Daoy (cell line): ENCODE measurements at regions not wholly inside any gene's neighbourhood (a gene's known extent, or its start where the extent isn't known, plus 50 kb on each side); places are given as distances from the start of the nearest gene placed in this dataset.
"Not testable (repeated sequence)": the region's sequence is repeated elsewhere in the genome, so short reads cannot be mapped to it uniquely, and the experiment has no call there.

Source experiments
- DNase-seq: peaks from one replicate; pipeline ENCODE4 v3.0.0-alpha.2; 2015; ENCODE audit warnings: low read depth

DNA sequence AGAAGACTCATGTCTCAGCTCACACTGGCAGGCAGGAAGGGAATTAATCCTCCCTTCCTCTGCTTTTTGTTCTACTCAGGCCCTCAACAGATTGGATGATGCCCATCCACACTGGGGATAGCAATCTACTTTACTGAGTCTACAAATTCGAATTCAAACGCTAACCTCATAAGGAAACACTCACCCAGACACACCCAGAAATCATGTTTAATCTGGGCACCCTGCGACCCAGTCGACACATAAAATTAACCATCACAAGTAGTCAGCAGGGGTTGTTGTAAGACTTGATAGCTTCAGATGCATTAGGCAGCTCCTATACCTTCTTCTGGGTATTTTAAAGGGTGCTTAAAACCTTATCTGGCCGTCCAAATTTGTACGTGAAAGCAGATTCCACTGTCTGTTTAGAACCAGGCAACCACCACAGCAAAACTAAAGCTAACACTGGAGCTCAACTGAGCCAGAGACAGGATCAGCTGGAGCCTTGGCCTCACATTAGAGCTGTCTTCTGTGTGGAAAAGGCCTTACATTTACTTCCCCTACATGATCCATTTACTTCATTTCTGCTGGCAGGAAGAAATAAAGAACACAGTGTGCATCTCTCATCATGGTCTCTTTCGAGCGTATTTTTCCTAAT lies 407.3 kb upstream of the PPP2R3A start:
- DNase-seq = no peak

DNA sequence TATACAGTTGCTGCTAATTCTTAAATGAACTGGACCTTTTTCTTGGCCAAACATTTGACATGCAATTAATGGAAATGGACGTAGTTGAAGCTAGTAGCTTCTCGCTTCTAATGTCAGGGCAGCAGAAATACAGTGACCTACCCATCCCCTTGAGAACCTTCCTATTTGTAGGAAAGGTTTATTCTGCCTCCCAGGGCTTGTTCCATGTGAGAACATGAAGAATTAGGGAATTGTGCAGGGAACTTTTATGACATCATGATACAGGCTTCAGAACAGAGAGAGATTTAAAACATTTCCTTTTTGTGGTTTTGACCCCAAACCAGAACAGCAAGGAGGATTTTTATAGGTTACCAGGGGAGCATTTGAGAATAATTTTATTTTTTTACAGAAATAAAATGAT lies 406.6 kb upstream of the PPP2R3A start:
- DNase-seq = no peak

DNA sequence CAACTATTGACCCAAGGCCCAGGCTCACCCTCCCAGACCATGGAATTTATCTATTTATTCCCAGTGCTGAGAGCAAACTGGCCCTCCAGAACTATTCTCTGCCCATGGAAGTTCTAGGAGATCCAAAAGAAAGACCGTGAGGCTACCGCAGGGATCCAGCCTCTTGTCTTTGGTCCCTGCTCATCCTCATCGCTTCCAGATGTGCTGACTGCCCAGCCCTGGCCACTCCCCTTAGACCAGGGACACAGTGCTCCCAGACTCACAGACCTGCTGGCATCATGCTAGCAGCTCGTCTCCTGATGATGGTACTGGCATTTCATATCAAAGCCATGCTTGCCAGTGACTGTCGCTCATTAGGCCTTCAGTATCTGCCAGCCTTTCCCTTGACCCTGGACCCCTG lies 405.7 kb upstream of the PPP2R3A start:
- no peak for DNase-seq

DNA sequence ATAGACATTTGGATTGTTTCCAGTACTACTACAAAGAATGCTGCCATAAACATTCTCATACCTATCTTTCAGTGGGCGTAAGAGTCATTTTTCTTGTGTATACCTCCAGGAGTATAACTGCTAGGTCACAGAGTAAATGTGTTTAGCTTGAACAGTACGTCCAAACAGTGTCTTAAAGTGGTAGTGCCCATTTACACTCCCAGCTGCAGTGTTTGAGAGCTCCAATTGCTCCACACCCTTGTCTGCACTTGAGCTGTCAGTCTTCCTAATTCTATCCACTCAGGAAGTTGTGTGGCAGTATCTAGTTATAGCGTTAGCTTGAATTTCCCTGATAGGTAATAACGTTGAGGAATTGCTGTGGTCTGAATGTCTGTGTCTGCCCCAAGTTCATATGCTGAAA lies 404.7 kb upstream of the PPP2R3A start:
- DNase-seq = no peak

DNA sequence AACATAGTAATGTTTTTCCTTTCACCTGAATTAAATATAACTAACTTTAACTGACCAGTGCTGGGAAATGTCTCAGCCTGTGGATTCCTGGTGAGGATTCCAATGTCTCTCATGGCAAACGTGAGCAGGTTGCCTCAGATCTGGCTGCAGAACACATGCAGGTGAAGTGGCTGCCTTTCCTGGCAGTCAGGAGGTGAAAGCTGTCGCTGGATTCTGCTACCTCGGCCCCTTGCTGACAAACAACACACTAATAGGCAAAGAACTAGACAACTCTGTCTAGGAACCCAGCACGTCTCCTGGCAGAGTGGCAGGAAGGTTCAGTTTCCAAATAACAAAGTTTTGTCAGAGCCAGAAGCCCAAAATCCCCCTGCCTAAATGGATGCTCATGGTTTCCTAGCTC lies 400.8 kb upstream of the PPP2R3A start:
- no peak for DNase-seq

DNA sequence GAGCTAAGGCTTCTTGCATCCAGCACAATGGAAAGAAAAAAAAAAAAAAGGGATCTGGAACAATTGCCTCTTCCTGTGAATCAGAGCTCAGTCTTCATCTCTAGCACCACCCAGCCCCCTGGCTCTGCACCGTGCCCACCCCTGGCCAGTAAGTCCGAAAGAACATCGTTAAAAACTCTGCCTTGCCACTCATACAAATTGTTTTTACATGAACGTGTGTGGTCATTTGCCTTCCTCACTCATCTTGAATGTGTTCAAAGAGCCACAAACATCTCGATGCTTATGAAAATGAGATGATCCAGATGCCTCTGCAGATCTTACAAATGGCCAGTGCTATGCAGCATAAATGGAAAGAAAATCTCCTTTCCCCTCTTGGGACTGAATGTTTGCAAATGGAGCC lies 400.0 kb upstream of the PPP2R3A start:
- DNase-seq = no peak

DNA sequence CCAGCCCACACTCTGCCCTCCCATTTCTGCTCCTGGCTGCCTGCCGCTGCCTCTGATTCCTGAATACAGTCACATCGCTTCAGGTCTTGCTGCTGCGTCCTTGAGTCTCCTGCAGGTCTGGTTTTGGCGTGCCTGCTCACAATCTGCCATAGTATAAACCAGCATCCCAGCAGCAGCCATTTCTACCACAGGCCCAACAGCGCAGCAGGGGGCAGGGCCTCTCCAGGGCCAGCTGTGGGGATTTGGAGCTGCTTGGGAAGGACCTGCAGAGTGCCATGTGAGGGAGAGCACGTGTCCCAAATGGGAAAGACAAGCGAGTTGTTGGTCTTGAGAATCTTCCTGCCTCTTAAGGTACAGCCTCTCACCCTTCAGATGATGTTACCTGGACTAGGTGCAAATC lies 398.3 kb upstream of the PPP2R3A start:
- no peak for DNase-seq

DNA sequence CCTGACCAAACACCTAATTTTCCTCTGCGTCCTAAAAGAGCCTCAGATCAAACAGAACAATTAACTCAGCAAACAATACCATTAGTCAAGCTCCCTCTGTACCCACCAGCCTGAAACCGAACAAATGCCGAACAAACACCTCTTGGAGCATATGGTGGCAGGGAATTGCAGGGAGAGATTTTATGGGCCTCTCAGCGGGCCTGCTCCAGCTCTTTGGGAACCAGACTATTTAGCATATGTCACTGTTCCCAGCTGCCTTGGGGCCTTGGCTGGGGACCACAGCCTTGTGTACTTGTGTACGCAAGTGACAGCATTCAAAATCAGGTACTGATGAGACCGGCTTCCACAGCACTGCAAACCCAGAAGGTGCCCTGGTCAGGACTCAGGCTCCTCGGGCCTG lies 388.8 kb upstream of the PPP2R3A start:
- DNase-seq = no peak

DNA sequence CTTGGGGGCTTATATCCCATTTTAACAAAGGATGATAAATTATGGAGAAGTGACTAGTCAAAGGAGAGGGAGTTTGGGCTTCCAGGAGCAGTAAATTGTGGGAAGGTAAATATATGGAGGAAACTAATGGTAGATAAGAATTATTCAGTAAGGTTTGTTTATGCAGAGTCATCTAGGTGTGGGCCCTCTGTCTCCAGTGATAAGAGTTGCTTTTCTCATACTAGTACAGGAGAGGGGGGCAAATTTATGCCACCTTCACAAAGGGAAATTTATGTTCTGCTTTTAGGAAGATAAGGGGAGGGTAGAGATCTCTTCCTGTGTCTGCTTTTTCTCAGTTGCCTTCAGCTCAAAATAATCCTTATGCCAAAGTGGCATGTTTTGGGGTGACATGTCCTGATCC lies 383.7 kb upstream of the PPP2R3A start:
- DNase-seq = no peak

DNA sequence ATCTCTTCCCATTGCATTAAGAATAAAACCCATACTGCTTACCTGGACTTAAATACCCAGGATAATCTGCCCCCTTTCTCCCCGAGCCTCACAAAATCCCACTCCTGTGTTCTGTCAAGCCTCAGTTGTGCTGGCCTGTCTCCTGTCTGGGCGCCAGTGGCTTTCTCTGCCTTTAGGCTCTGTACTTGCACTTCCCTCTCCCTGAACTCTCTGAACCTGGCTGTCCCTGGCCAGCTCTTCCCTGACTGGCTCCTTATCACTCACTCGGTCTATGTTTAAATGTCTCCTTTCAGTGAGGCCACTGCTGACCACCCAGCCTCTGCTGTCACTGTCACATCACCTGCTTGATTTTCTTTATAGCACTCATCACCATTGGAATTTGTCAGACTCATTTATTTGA lies 382.7 kb upstream of the PPP2R3A start:
- no peak for DNase-seq

DNA sequence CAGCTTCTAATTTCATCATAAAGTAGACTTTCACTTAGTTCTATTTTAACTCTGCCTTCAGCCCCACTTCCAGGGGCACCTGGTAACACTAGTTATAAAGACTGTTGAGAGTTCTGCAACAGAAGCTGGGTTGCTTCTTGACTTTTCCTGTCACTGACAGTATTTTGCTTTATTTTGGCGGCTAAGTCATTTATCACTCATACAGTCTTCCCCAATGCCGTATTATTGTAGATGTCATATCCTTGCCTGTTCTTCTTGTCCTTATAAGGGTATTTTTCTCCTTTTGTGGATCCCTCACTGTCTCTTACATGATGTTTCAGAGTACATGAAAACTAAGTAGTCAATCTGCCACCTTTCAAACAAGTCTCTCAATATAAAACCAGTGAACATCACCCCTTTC lies 369.0 kb upstream of the PPP2R3A start:
- DNase-seq = no peak

DNA sequence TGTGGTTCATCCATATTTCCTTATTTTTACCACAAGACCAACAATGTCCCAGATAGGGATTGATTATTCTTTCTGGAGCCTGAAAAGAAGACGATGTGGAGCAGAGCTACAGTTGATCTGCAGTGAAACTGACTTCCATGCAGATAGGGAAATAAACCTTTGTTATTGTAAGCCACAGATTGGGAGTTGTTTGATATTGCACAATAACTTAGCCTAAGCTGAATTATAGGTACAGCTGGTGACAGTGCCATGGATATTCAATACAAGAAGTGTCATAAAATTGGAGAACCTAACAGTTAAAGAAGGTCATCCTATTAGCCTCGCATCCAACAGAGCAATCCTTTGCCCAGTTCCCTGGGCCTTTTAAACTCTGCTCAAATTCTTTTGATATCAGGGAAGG lies 367.7 kb upstream of the PPP2R3A start:
- DNase-seq = no peak

DNA sequence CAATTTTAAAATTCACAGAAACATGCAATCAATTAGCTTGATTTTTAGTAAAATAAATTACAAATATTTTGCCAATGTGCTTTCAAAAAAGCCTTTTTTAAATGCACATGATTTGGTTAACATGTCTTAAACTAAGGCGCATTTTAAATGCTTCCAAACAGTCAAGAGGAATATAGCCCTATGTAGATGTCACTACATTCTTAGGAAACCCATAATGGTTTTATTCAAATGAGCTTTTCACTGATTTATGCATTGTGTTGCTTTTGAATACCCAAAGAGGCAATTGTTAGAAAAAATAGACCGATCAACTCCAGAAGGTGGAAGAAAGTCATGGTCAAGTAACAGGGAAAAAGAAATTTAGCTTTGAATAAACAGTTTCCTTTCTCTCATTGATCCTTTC lies 366.9 kb upstream of the PPP2R3A start:
- no peak for DNase-seq

DNA sequence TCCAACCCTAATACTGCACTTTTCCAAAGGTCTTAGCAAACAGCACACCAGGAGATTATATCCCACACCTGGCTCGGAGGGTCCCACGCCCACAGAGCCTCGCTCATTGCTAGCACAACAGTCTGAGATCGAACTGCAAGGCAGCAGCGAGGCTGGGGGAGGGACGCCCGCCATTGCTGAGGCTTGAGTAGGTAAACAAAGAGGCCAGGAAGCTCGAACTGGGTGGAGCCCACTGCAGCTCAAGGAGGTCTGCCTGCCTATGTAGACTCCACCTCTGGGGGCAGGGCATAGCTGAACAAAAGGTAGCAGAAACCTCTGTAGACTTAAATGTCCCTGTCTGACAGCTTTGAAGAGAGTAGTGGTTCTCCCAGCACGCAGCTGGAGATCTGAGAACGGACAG lies 361.0 kb upstream of the PPP2R3A start:
- DNase-seq = not testable (repeated sequence)

DNA sequence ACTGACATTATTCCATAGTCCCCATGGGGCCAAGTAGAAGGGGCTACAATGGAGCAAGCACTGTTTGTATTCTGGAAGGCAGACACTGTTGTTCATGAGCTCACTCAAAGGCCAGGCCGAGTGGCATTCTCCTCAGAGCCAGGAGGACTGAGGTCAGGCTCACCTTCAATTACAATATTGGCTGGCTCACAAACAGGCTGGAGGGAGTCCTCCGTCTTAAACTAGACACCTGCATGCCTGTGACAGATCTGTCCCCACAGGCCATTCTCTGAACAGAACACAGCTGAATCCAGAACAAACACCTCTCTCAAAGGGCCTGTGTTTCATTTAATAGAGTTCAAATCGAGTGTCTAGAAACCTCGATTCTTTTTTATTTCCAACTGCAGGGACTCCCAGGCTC lies 347.4 kb upstream of the PPP2R3A start:
- DNase-seq = no peak

DNA sequence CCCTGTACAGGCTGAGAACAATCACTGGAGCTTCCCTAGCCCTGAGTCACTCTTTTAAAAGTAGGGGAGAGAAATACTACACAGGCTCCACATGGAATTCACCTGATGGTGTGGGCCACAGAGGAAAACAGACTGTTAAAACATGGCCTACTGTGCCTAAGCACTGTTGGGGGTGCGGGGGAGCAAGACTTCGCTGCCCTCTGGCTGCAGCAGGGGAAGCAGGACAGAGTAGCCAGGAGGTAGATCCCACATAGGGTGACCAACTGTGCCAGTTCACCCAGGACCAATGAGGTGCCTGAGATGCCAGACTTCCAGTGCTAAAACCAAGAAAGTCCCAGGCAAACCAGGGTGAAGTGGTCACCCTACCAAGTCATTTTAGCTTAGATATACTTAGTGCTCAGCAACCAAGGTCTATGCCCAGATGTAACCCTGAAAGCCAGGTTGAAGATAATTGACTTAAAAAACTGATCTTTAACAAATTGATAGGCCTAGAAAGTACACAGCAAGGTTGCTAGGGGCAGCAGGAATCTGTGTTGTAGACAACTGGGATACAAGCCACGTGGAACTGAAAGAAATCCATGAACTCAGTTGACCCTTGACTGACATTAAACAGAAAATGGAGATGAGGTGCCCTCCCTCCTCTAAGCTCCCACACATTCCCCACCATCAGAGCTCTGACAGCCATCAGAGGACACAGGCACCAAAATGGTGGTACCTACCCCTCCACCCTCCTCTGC lies 344.2 kb upstream of the PPP2R3A start:
- DNase-seq = no peak

DNA sequence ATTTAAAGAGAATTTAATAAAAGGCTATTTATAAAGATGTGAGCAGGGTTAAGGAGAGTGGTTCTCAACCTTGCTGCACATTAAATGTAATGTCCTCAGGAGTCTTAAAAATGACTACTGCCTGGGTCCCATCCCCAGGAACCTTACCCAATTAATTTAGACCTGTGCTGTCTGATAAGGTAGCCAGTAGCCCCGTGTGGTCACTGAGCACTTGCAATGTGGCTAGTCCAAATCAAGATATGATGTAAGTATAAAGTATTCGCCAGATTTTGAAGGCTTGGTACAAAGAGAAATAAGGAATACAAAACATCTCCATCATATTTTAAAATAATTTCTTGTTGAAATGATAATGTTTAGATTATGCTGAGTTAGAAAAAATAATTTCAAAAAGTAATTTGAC lies 343.3 kb upstream of the PPP2R3A start:
- no peak for DNase-seq

DNA sequence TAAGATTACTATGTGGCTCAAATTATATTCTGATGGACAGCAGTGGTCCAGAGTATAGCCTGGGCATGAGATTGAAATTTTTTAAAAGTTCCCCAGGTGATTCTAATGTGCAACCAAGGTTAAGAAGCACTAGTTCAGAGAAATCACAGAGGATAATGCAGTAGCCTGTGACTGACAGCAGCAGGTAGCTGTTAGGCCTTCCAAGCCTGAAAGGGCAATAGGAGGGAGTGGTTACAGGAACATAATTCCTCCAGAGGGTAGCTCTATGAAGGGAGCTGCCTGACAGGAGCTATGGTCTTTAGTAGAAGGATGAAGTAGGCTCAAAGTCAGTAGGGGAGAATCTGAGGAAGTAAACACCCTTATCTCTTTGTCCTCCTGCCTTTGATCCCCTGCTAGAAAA lies 342.9 kb upstream of the PPP2R3A start:
- DNase-seq = no peak

DNA sequence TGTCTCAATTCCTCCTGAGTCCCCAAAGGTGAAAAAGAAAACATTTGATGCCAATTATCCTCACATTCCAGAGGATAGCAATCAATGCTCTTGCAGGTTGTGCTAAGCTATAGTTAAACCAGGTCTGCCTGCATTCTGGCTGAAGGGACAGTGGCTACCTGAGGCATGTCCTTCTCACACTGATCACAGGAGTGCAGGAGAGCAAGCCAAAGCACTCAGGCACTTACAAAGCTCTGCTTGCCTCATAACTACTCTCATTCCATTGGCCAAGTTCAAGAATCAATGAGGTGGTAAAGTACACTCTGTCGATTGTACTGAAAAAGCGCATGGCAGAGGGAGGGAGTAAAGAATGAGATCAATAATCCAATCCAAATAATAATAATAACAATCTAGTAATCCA lies 342.0 kb upstream of the PPP2R3A start:
- no peak for DNase-seq

DNA sequence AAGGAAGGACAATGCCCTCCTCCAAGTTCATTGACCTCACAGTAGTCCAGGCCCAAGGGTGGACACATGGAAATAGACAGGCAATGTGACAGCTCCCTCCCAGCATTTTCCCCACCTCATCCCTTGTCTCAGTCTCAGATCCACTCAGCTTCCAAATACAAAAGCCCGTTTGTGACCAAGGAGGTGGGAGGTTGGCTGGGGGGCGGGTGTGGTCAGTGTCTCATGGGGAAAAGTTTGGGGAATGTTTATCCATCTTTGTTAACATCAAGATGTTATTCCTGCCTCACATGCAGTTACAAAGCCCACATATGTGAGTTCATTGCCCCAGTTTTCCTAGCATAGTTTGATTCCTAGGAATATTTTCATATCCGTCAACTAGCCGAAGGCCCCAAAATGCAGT lies 338.5 kb upstream of the PPP2R3A start:
- DNase-seq = no peak

DNA sequence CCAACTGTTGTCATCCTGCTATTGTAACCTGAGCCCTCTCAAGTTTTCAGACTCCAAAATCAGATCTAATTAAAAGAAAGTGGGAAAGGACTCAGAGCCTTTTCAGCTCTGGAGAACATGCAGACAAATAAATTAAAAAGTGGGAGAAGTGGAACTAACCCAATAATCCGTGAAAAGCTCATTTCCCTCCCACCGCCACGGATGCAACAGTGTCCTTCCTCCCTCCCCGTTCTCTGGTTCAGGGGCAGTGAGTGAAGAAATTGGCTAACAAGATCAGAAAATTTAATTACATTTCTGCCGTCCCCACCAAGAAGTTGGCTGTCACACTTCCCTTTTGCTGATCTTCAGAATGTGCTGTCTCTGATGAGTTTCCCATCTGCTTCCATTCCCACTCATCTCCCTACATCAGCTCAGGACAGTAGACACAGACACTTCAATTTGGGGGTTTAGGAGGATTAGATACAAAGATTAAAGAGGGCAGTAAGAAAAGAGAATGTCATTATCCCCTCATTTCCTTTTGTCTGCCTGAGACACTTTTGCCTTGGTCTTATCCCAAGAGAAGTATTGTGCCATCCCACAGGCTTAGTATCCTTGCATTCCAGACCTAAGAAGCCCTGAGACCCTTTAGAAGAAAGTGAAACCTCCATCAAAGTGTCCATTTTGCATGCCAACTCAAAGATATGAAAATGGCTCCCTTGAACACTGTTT lies 335.7 kb upstream of the PPP2R3A start:
- no peak for DNase-seq

DNA sequence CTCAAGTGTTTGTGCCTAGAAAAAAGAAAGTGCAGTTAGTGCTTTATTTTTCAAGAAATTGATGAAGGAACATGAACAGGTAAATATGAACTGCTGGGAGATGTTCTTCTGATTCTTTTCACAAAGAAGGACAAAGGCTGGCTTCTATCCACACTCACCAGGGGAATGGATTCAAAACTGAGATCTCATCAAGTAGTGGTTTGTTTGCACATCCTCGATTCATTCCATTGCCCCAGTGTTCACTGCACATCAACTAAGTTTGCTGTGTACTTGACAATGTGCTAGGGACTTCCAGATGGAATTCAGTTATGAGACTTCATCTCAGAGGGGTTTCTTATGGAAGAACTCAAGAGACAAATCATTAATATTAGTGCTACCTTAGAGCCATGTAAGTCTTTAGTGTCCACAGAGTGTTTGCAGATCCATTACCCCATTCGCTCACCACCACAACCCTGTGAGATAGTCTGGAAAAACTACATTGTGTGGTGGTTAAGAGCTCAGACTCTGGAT lies 332.9 kb upstream of the PPP2R3A start:
- DNase-seq = no peak

DNA sequence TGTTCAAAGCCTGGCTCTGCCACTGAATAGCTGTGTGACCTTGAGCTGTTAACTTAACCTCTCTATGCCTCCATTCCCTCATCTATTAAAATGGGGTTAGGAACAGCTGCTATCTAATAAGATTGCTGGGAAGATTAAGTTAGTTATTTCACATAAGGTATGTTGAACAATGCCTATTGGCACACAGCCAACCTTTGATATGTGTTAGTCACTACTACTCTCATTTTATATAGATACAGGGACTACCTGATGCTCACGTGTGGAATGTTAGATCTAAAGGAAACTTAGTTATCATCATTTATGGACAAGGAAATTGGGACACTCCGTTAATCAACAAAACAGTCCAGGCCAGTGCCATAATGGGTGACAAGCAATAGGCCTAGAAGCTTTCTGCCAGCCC lies 332.4 kb upstream of the PPP2R3A start:
- no peak for DNase-seq
